T47D (cell line): ENCODE measurements at regions not wholly inside any gene's neighbourhood (a gene's known extent, or its start where the extent isn't known, plus 50 kb on each side); places are given as distances from the start of the nearest gene placed in this dataset.
A peak's percentile ranks its signal among the peaks of the same experiment; 100 is the strongest.

Experiments used
- DNase-seq, 2 experiments: peaks; one replicate each; pipeline versions ENCODE4 v3.0.0 to v3.0.0-alpha.2; 2011 to 2012; ENCODE audit warnings: low read depth in 1 of 2, low spot score in 1 of 2
- JUND ChIP-seq: IDR thresholded peaks from 2 replicates; pipeline ENCODE4 v1.6.1; 2012; ENCODE audit warnings: low read depth
- in situ Hi-C: cut with HindIII; loops from 2 replicates; pipeline ENCODE4 v1.10.0; 2016; ENCODE audit warnings: low sequenced_read_pairs, low pct_unique_long_range_greater_than_20kb

DNA sequence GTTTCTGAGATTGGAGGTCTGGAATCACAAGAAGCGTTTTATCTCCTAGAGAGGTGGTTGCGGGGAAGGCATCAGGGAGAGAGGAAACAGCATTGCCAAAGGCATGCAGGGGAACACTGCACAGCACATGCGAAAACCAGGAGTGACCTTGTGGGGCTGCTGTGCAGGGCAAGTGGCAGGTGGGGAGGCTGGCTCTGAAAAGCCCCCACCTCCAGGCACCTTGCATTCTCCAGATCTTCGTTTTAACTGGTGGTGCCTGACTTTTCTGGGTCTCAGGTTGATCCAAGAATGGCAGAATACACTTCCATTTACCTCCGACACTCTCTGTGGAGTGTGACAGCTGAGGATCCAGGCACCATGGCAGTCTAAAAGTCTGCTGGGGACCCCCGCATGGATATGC lies 209.4 kb upstream of the LEF1 start:
- no peak for TF ChIP-seq JUND
- in situ Hi-C loops = no loop called here
- no peak for DNase-seq

DNA sequence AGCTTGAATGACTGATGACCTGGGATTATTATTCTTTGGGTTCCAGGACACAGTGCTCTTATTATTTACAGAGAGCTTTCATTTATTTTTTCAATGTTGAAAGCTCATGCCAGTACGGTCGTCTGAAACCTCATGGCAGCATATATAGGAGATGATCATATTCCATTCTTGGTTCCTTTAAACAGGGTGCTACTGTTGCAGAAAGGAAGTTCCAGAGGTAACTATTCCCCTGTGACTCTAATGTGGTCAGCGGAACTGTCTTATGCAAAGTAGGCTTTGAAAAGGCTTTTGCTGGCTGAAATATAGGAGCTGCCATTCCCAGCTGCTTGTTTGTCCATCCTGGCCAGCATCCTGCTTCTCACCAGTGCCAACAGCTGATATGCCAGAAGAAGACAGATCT lies 208.3 kb upstream of the LEF1 start:
- no peak for DNase-seq
- TF ChIP-seq JUND = no peak
- in situ Hi-C loops = no loop called here

DNA sequence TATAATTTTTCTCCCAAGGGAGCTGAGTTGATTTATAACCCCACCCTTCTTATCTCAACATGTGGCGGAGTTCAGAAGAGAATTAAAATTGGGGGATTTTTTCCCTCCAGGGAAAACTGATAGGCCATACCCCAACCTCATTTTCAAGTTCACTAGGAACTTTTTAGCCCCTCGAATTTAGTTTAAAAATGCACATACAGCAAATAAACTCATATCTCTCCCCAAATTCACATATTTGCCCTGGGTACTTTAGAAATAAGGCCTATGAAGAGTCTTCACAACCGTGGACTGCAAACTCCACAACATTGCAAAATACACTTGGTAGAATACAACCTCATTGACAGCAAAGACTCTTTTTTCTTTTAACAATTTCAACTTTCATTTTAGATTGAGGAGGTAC lies 206.7 kb upstream of the LEF1 start:
- in situ Hi-C loops = no loop called here
- no peak for TF ChIP-seq JUND
- no peak for DNase-seq

DNA sequence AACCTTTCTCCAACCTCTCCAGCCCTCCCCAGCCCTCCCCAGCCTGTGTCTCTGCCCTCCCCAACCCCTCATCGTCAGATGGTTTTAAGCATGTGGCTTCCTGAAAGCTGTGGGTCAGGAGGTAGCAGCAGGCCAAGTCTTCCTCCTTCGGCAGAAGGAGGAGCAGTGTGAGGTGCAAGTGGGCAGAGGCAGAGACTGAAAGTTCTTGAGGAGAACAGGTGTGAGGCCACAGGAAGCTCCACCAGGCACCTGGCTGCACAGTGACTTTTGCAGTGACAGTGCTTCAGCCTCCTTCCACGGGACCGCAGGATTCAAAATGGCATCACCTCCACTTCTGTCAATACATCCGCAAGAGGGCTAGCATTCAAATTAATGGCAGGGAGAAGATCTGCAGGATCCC lies 203.9 kb upstream of the LEF1 start:
- in situ Hi-C loops = no loop called here
- TF ChIP-seq JUND = no peak
- no peak for DNase-seq

DNA sequence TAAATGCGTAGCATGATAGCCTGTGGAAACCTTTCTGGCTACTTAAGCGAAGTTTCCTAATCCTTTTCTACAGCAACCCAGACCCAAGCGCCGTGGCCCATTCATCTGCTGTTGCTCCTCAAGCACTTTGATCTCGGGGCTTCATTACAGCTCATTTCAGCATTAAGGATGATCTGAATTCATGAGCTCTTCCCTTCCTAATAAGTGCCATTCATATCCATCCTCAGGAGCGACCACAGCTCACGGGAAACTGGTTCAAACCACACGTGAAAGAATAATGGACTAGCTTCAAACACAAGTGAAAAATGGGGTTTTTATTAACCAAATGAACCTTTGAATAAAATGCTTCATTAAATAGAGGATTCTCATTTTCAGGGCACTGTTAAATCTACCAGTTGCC lies 202.6 kb upstream of the LEF1 start:
- TF ChIP-seq JUND = no peak
- DNase-seq = no peak
- in situ Hi-C loops = no loop called here

DNA sequence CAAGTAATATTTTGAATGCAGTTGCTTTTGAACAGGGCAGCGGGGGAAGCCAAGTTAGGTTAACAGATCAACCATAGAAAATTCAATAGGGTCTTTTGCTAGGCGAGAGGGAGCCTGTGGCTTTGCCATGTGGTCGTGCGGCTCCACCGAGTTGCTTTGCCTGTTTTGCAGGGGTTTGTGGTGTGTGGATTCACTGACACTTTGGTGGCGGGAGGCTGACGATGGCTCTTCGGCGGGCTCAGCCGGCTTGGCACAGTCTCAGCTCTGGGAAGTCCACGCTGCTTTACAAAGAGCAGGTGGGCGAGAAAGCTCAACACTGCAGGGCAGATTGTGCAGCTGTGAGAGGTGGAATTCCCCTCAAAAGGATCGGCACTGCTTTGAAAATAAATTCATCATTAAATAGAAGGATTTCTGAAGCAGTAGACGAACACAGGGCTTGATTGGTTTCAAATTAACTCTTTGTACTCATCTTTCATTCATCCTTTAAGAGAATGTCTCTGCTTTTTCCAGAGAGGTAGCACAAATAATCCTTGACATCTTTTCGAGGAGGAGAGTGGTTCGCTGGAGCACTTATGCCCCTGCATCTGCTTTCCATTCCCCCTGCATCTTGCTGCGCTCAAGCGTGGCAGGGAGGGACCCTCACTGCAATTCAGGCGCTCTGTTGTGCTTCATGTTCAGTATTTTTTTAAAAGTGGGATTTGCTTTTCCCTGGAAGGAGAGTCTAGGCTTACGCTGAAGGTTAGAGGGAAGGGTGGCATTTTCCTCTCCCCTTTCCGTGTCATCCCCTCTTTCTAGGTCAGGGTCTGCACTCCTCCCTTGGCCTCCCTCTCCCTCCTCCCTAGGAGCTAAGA lies 201.8 kb upstream of the LEF1 start:
- DNase-seq = no peak
- in situ Hi-C loops = no loop called here
- TF ChIP-seq JUND = no peak

DNA sequence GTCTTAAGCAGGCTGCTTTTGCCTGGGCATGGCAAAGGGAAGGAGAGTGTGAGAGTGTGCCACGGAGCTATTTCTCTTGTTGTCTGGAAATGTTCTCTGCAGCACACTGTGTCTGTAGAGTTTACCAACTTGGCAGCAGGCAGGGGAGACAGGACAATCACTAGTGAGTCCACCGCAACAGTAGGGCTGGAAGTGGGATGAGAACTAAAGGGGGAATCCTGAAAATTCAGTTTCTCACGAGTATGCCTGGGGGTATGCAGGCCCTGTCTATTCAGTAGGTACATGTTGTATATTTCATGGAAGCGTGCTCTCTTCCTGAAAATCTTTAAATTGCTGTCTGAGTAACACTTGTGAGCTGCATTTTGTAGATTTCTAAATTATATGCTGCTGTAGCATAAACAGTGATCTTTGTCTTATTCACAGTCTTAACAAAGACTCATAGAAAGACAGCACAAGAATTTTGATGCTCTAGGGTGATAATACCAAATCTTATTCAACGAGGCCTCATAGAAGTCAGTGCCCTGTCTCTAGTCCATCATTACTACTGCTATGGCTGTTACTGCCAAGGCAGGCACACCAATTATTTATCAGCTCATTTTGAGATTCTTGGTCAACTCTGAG lies 200.4 kb upstream of the LEF1 start:
- in situ Hi-C loops = no loop called here
- TF ChIP-seq JUND = no peak
- no peak for DNase-seq

DNA sequence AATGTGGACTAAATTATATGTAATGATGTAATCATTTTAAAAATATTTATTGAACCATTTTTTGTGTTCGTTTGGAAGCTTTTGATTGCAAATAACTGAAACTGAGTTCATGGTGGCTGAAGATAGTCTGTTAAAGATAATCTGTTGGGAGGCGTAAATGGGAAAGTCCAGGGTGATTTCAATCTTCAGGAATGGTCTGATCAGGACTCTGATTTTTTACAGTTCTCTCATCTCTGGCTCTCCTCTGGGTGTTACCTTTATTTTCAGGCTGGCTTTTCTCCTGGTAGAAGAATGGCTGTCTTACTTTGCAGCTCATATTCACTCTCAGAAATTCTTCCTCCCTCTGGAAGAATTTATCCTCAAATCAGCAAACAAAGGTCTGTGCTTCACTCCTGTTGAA lies 199.0 kb upstream of the LEF1 start:
- TF ChIP-seq JUND = no peak
- peak in 1 of 2 experiments; percentile 30 for DNase-seq
- in situ Hi-C loops = no loop called here

DNA sequence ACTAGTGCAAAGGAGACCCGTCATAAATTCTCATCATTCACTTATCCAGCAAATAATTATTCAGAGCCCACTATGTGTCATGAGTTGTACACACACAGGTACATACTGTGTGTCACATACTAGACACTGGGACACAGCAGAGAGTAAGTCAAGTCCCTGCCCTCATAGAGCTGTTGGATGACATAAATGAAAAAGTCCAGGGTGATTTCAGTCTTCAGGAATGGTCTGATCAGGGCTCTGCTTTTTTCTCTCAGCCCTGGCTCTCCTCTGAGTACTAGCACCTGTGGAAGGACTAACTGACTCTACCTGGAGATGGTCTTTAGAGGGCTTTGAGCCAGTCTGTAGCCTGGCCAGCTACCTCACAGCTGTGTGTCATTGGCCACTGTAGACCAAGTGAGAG lies 198.0 kb upstream of the LEF1 start:
- no peak for DNase-seq

DNA sequence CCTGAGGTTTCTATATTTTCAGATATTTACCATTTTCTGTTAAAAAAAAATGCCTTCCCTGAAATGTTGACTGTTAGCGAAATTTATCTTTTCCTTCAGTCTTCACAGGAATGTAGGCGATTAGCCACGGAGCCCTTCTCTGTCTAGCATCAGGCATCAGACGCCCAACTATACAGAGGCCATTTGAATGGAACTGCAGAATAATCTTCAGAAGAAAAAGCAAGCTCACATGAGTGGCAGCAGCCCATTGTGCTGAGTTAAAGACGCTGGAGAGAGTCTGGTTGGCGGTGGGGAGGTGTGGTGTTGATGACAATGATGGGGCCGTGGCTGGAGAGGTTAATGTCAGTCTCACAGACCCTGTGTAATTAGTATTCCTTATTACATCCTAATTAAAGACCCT lies 196.8 kb upstream of the LEF1 start:
- in situ Hi-C loops = no loop called here
- DNase-seq = no peak
- no peak for TF ChIP-seq JUND

More for the DNA sequence above, 198.0 kb upstream of the LEF1 start:
- TF ChIP-seq JUND = no peak
- in situ Hi-C loops = no loop called here

DNA sequence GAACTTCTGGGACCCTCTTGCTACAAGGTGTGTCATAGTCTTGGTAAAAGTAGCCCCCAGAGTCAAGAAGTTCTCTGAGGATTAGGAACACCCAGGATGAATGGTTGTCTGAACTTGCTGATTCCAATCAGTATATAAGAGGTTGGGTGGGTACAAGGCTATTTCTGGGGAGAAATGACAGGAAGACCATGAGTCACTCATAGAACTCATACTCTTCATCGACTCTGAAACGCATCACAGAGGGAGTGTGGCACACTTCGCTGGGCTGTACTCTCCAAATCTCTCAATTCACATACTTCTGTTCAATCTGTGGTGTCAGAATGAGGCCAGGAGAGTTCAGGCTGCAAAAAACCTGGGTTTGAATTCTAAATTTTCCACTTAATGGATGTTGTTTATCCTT lies 193.2 kb upstream of the LEF1 start:
- DNase-seq = no peak
- in situ Hi-C loops = no loop called here
- no peak for TF ChIP-seq JUND

DNA sequence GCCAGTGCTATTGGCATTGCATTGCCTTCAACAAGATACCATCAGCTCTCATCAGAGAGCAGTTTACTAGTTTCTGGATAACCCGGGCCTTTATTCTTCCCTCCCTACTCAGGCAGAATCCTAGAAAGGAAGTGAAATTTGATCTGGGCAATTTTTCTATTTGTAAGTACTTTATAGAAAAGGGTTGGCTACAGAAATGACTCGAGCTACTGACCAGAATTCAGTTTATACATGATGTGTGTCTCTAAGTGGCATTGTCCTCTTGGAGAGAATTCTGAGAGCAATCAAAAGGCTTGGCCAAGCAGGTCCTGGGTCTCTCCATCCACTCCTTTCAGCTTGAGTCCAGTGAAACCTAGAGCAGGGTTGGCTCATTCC lies 192.7 kb upstream of the LEF1 start:
- no peak for TF ChIP-seq JUND
- no peak for DNase-seq
- in situ Hi-C loops = no loop called here

DNA sequence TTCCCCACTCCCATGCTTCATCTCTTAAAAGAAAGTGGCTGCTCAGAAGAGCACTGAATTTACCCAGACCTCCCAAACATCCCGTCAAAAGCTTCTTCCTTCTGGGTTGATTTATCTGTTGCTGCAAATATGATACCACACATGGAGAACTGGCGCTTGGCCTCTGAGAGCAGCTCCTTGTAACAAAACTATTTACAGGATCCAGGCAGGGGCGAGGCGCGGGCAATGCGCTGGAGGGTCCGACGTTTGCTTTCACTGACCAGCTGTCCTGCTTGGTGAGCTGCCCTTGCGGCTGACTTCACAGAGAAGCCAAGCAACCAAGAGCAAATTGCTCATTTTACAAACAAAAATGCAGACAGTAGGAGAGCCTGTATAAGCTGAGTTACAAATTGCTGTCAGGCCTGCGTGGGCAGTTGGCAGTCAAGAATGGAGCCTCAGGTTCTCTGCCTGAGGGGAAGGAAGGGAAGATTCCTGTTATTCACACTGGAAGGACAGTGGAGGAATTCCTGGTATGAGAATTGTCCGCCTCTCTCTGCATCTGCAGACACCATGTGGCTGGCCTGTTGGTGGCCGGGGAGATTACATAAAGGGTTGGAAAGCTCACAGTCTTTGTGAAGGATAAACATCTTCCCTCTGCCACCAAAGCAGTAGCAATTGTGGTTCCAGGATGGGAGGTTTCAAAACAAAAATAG lies 192.2 kb upstream of the LEF1 start:
- peak; percentile 6 to 79 for DNase-seq
- 0 out of 2 replicates have a peak, but pooled peaks have one; percentile 10 for TF ChIP-seq JUND
- in situ Hi-C loops = no loop called here
